HG03575 (cell line): ENCODE measurements at regions not wholly inside any gene's neighbourhood (a gene's known extent, or its start where the extent isn't known, plus 50 kb on each side); places are given as distances from the start of the nearest gene placed in this dataset.
"Not testable (repeated sequence)": the region's sequence is repeated elsewhere in the genome, so short reads cannot be mapped to it uniquely, and the experiment has no call there.

Source experiments
- ATAC-seq: cut with Tn5 transposase; IDR thresholded peaks from one replicate; pipeline ENCODE4 v1.9.1; 2021; ENCODE audit not compliant: unreplicated experiment, insufficient number of reproducible peaks, low FRiP score; ENCODE audit errors: extremely low read depth

DNA sequence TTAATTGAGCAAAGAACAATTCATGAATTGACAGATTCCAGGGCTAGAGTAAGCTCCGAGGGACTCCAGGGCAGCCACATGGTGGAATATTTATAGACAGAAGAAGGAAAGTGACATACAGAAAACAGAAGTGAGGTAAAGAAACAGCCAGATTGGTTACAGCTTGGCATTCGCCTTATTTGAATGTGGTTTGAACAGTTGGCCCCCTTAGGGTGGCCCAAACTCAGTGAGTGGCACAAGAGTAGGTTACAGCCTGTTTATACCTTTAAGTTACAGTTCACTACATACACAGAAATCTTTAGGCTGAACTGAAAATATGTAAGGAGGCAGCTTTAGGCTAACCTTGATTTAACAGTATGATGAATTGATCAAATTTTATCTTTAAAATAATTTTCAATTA is 174.5 kb upstream of the CNOT2 start:
- ATAC-seq, result no peak

DNA sequence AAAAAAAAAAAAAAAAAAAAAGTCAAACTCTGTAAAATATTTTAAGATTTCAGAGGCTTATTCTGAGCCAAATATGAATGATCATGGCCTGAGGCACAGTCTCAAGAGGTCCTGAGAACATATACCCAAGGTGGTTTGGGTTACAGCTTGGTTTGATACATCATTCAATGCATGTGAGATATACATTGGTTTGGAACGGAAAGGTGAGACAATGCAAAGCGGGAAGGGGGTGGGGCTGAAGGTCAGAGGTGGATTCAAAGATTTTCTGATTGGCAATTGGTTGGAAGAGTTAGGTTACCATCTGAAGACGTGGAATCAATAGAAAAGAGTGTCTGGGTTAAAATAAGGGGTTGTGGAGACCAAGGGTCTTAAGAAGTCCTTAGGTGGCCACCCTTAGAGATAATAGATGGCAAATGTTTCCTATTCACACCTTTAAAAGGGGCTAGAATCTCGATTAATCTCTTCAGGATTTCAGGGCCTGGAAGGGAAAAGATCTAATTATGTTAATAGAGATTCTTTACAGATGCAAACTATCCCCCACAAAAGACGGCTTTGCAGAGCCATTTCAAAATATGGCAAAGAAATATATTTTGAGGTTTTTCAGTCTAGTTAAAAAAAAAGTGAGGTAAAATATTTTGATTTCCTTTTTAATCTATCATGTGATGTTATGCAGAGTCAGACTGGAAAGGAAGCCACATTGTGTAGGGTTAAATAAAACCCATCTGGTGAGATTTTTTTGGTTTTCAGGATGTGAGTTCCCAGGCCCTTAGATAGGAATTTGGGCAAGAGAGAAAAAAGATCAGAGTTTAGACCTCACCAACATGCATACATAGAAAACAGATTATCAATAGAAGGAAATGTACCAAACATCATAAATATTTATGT is 173.8 kb upstream of the CNOT2 start:
- ATAC-seq, result no peak

DNA sequence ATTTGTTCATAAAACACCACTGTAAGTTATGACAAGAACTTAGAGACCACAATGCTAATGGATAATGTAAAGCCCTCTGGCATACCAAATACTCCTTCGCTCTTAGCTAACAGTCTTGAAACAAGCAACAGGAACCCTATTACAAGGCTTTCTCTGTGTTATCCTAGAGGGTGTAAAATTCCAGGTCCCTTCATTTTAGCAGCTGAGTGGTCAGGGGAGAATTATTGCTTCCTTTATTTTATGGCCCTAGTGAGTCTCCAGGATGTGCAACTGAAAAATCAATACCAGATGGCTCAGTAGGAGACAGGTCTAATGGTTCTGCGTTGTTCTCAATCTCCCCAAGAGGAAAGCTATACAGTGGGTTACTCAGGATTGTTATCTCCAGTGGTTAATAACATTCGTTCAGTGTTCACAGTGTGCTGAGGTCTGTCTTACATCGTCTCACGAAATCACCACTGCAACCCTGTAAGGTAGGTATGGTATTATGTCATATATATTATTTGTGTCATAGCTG is 172.7 kb upstream of the CNOT2 start:
- no peak for ATAC-seq

DNA sequence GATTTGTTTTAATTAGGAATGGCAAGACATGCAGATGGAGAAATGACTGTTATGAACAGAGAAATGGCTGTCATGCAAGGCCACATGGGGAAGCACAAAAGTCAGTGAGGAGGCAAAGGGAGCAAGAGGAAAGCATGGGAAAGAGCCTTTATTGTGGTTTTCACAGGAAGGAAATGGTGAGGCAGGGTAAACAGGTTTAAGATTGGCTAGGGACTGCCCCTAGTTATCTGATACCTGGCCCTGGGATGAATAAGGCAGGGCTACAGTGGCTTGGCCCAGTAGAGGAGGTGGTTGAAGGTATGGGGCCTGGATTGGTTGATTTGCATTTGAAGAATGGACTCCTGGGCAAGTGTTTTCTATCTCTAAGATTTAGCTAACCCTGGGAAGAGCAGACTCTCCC is 168.7 kb upstream of the CNOT2 start:
- no peak for ATAC-seq

DNA sequence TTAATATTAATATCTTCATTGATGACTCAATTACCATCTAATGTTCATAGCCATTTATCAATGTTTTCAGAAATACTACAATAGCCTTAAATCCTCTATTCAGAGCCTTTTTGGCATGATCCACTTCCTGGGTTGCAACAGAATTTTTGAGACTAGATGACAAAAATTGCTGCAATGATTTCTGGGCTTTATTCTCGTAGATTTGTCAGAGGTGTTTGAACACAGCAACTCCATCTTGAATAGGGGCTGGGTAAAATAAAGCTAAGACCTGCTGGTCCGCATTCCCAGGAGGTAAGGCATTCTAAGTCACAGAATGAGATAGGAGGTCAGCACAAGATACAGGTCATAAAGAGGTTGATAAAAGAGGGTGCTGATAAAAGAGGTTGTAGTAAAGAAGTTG is 165.8 kb upstream of the CNOT2 start:
- ATAC-seq, result no peak

DNA sequence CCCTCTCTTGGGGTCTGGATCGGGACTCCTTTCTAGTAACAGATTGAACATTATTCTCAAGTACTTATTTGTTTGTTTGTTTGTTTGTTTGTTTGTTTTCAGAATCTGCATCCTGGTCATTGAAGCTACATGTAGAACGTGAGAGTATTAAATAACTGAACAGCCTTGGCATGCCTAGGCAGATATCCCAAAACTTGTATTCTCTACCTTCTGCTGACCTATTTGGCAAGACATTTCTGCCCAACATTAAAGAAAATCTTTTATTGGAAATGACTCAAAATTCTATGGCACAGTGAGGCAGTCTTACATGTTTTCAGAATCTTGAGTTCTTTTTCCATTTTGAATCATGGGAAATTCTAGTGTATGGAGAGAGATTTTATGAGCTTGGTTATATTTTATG is 165.1 kb upstream of the CNOT2 start:
- ATAC-seq, result no peak

DNA sequence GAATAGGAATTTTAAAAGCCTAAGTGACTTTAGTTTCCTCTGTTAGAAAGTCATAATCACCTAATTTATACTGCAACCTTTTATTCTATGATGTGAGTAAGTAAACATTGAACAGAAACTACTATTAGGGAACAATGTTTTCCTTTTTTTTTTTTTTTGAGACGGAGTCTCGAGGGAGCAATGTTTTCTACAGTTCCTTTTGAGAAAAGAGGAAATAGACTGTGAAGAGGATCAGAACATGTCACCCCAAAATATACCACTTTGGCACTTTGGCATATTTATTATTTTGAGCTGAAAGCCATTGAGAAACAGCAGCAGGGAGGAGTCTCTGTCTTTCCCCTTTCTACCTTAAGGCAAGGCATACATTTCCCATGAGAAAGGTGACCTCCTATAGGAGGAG is 162.7 kb upstream of the CNOT2 start:
- ATAC-seq, result no peak

DNA sequence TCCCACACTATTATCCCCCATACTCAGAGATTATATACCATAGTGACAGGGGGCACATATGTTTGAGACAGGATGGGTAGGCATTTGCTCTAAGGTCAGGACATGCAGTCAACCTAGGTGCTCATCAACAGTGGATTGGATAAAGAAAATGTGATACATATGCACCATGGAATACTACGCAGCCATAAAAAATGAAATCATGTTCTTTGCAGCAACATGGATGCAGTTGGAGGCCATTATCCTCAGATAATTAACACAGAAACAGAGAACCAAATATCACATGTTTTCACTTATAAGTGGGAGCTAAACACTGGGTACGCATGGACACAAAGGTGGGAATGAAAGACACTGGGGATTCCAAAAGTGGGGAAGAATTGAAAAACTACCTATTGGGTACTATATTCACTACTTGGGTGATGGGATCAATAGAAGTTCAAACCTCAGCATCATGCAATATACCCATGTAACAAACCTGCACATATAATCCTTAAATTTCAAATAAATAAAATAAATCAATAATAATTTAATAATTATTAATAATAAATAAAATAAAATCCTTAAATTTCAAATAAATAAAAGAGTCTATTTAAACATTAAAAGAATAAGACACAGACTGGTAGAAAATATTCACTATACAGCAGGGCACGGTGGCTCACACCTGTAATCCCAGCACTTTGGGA is 160.1 kb upstream of the CNOT2 start:
- no peak for ATAC-seq

DNA sequence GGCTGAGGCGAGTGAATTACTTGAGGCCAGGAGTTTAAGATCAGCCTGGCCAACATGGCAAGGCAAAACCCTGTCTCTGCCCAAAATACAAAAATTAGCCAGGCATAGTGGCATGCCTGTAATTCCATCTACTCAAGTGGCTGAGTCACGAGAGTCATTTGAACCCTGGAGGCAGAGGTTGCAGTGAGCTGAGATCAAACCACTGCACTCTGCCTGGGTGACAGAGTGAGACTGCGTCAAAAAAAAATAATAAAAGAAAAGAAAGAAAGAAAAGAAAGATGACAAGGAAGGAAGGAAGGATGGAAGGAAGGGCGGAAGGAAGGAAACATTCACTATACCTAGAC is 159.6 kb upstream of the CNOT2 start:
- ATAC-seq, result no peak

DNA sequence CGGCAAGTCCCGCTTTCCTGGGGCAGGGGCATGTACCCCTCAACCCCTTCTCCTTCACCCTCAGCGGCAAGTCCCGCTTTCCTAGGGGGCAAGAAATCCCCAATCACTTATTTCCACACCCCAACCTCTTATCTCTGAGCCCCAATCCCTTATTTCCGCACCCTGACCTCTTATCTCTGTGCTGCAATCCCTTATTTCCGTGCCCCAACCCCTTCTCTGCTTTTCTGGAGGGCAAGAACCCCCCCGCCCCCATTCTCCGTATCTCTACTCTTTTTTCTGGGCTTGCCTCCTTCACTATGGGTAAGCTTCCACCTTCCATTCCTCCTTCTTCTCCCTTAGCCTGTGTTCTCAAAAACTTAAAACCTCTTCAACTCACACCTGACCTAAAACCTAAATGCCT is 156.9 kb upstream of the CNOT2 start:
- ATAC-seq, result not testable (repeated sequence)

DNA sequence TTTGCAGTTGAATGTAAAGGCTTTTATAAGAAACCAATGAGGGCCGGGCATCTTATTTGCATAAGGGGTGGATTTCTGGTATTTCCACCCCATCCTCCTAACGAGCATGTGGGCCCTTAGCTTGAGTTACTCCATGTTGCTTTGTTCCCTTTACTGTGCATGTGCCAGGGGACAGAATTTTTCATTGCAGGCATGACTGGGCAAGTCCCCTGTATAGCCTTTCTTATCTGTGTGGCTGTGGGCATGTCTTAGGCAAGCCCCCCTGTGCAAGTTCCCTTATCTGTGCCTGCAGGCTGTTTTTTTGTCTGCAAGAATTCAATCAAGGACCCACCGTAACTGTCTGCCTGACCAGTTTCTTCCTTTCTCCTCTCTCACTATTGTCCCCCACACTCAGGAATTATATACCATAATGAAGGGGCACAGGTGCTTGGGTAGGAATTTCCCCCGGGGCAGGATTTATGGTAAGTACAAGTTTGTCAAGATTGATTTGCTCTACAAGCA is 152.2 kb upstream of the CNOT2 start:
- ATAC-seq, result no peak

DNA sequence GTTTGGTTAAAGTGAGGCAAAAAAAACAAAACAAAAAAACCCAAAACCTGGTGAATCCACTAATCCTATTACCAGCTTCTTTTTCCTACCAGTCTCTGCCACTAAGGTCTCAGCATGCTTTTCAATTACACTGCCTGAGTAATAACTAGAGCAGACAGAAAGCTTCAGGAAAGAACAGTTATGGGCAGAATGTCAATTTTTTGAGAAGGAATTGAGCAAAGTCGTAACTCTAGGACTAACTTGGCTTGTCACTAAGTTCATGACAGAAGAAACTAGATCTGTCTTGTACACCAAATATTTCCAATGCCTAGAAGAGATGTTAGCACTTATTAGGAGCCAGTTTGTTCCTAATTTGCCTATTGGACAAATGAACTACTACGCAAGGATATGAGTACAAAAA is 148.8 kb upstream of the CNOT2 start:
- no peak for ATAC-seq

DNA sequence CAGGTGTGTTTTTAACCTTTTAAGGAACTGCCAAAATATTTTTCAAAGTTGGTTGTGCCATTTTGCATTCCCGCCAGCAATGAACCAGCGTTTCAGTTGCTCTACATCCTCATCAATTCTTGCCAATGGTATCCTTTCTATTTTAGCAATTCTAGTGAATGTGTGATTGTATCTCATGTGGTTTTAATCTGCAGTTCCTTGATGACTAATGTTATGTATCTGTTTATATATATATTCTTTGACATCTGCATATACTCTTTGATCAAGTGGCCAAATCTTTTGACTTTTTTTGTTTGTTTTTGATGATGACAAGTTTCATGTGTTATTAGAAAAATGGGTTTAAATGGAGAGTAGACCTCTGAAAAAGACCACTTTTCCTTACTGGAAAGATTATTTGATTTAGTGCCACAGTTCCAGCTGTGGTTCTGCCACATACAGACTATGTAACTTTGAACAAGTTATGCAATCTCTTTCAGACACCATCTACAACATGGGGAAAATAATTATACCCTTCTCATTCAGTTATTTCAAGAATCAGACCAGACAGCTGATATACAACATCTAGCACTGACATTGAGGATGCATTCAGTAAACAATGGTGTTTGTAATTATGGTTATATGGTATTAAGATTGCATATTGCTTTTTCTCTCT is 146.3 kb upstream of the CNOT2 start:
- ATAC-seq, result no peak

DNA sequence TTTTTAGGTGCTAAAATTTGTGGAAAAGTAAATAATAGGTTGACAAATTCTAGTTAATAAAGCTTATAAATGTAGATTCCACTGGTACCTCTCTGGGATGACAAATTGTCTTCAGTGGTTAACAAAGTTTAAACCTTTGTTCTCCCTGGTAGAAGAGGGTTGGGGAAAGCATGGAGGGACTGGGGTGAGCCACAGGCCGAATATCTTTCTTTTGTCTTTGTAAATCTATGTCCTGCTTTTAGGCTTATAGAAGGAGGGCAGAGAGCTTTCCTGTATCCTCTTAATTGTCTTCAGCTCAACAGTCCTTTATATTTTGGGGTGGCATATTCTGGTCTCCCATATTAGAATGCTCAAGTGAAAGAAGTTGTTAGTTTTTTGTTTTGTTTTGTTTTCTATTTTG is 142.2 kb upstream of the CNOT2 start:
- no peak for ATAC-seq

DNA sequence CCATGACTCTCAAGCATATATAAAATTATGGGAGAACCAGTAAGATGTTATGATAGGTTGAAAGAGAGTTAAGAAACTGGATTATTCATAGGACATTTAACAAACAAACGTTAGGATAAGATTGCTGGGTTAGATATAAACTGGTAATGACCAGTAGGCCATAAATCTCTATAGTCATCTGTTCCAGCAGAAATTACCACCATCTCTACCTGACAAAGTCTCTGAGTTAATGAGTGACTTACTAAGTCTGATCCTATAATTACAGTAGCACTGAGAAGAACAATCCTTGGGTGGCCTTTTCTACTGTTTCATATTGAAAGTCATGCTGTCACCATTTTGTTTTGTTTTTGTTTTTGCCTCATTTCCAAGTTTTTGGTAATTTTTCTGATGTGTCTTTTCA is 136.9 kb upstream of the CNOT2 start:
- no peak for ATAC-seq

DNA sequence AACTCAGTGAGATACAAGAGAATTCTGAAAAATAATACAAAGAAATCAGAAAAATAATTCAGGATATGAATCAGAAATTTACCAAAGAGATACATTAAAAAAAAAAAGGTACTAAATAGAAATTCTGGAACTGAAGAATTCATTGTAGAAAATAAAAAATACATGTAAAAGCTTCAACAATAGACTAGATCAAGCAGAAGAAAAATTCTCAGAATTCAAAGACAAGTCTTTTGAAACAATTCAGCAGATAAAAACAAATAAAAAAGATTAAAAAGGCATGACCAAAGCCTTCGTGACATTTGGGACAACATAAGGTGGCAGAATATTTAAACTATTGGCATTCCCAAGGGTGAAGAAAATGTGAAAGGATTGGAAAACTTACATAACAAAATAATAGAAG is 133.1 kb upstream of the CNOT2 start:
- no peak for ATAC-seq

DNA sequence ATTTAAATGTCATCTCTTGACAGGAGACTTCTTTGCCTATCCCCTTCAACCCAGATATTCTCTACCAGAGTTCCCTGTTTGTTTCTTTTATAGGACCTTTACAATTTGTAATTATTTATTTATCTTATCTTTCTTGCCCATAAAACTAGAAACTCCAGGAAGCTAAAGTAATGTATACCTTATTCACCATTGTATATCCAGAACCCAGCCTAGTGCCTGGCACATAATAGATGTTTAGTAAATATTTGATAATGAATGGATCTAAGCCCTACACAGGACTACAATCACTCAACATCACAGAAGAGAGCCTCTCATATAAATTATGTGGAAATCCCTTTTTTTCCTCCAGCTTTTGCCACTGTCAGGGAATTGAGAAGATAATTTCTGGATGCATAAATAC is 125.6 kb upstream of the CNOT2 start:
- ATAC-seq, result no peak

DNA sequence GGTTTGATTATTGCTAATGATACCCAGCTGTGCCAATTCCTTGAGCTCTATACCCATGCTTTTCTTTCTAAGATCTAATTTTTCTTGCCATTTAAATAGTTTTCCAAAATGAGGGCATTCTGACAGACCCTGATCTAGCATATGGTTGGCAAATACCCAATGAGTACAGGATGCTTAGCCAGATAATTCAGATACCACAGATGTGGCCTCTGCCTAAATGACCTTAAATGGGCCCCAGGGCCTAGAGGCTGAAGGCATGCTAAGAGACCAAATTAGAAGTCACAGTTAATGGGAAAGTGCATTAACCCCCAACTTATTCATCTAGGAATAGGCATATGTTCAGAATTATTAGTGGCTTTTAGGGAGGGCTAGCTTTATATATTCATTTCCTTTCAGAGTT is 122.3 kb upstream of the CNOT2 start:
- no peak for ATAC-seq

DNA sequence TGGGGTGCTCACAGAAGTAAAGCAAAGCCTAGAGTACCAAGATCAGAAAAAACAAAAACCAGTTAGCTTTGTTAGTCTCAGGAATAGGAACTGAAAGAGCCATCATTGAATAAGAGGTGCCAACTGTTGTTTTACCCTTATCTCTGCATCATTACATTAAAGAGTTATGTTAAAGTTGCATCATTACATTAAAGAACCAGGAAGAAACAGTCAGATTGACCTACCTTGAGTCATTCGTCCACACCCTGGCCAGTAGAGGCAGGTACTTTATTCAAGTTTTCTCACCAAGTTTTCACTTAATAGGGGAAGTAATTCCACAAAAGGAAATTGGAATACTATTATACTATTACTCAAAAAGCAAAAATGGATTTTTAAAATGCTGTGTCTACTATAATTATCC is 121.7 kb upstream of the CNOT2 start:
- no peak for ATAC-seq

DNA sequence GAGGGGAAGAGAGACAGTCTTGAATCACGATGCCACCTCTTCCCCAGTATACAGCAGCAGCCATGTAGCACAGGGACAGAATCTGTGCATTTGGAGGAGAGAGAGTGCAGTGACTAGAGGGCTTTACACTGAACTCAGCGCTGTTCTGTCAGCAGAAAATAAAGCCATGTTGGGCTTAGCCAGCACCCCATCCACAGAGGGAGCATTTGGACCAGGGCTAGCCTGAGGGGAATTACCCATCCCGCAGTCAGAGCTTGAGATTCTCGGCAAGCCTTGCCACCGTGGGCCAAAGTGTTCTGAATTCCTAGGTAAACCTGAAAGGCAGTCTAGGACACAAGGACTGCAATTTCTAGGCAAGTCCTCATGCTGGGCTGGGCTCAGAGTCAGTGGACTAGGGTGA is 120.4 kb upstream of the CNOT2 start:
- ATAC-seq, result no peak
